HG03565 (cell line): ENCODE measurements at regions not wholly inside any gene's neighbourhood (a gene's known extent, or its start where the extent isn't known, plus 50 kb on each side); places are given as distances from the start of the nearest gene placed in this dataset.

Experiments used
- ATAC-seq: cut with Tn5 transposase; IDR thresholded peaks from one replicate; pipeline ENCODE4 v1.9.1; 2021; ENCODE audit warnings: mild to moderate bottlenecking, moderate library complexity; ENCODE audit not compliant: unreplicated experiment

- ATAC-seq, result no peak
Observed at GRCh38 chr4:33150525-33150910, 2430.3 kb downstream of the PCDH7 start.

- no peak for ATAC-seq
Observed at GRCh38 chr4:33160126-33160525, 2440.0 kb downstream of the PCDH7 start.

GRCh38 chr4:33161202-33161601 is 2441.0 kb downstream of the PCDH7 start:
- no peak for ATAC-seq

GRCh38 chr4:33162122-33162521 is 2442.0 kb downstream of the PCDH7 start:
- no peak for ATAC-seq

- ATAC-seq, result no peak
Observed at GRCh38 chr4:33171873-33172525, 2451.8 kb downstream of the PCDH7 start.

GRCh38 chr4:33176566-33176965 is 2456.4 kb downstream of the PCDH7 start:
- no peak for ATAC-seq

- ATAC-seq, result peak; percentile 96
Observed at GRCh38 chr4:33184657-33185290, 2464.6 kb downstream of the PCDH7 start.

GRCh38 chr4:33187035-33187434 is 2466.9 kb downstream of the PCDH7 start:
- ATAC-seq, result peak; percentile 34

- no peak for ATAC-seq
Observed at GRCh38 chr4:33188733-33189132, 2468.6 kb downstream of the PCDH7 start.

- ATAC-seq, result no peak
Observed at GRCh38 chr4:33189169-33189568, 2469.0 kb downstream of the PCDH7 start.

- no peak for ATAC-seq
Observed at GRCh38 chr4:33193109-33193508, 2472.9 kb downstream of the PCDH7 start.

GRCh38 chr4:33200377-33200776 is 2480.2 kb downstream of the PCDH7 start:
- ATAC-seq, result no peak

- ATAC-seq, result no peak
Observed at GRCh38 chr4:33218238-33218637, 2498.1 kb downstream of the PCDH7 start.

GRCh38 chr4:33226133-33226532 is 2506.0 kb downstream of the PCDH7 start:
- ATAC-seq, result peak; percentile 74

GRCh38 chr4:33226783-33227182 is 2506.6 kb downstream of the PCDH7 start:
- ATAC-seq, result no peak

- ATAC-seq, result no peak
Observed at GRCh38 chr4:33255094-33255493, 2534.9 kb downstream of the PCDH7 start.

GRCh38 chr4:33255507-33255906 is 2535.3 kb downstream of the PCDH7 start:
- no peak for ATAC-seq

- ATAC-seq, result no peak
Observed at GRCh38 chr4:33262824-33263223, 2542.7 kb downstream of the PCDH7 start.

- no peak for ATAC-seq
Observed at GRCh38 chr4:33268776-33269175, 2548.6 kb downstream of the PCDH7 start.

- no peak for ATAC-seq
Observed at GRCh38 chr4:33270403-33270802, 2550.2 kb downstream of the PCDH7 start.

- no peak for ATAC-seq
Observed at GRCh38 chr4:33272722-33273121, 2552.6 kb downstream of the PCDH7 start.

- ATAC-seq, result no peak
Observed at GRCh38 chr4:33283818-33284217, 2563.6 kb downstream of the PCDH7 start.
